HL-60 (cell line): ENCODE measurements at regions not wholly inside any gene's neighbourhood (a gene's known extent, or its start where the extent isn't known, plus 50 kb on each side); places are given as distances from the start of the nearest gene placed in this dataset.
"Not testable (repeated sequence)": the region's sequence is repeated elsewhere in the genome, so short reads cannot be mapped to it uniquely, and the experiment has no call there.

Source experiments
- CTCF ChIP-seq: IDR thresholded peaks from one replicate; pipeline ENCODE4 v1.5.1; 2011; ENCODE audit warnings: low read length, control low read depth, inconsistent platforms; ENCODE audit not compliant: insufficient read depth
- GABPA ChIP-seq: IDR thresholded peaks from 2 replicates; pipeline ENCODE4 v1.6.1; 2012; ENCODE audit warnings: low read depth
- POLR2AphosphoS5 ChIP-seq: IDR thresholded peaks from 2 replicates; pipeline ENCODE4 v1.6.1; 2012; ENCODE audit warnings: low read depth
- REST ChIP-seq: IDR thresholded peaks from 2 replicates; pipeline ENCODE4 v1.6.1; 2012; ENCODE audit warnings: low read depth; ENCODE audit not compliant: insufficient replicate concordance
- SPI1 ChIP-seq: IDR thresholded peaks from 2 replicates; pipeline ENCODE4 v1.6.1; 2012; ENCODE audit warnings: low read depth, mild to moderate bottlenecking, borderline replicate concordance

GRCh38 chr13:111764550-111764949 is 302.4 kb upstream of the SOX1 start:
- not testable (repeated sequence) for TF ChIP-seq CTCF, POLR2AphosphoS5, SPI1, REST, GABPA
